Sciatic nerve (tissue), 2 donors: ENCODE measurements at regions not wholly inside any gene's neighbourhood (a gene's known extent, or its start where the extent isn't known, plus 50 kb on each side); places are given as distances from the start of the nearest gene placed in this dataset.

Experiments used
- ATAC-seq: fragments of 200-7000 bp; cut with Tn5 transposase; one replicate; pipeline ENCODE4 v1.9.1; 2020; ENCODE audit warnings: mild to moderate bottlenecking, moderate library complexity
- DNase-seq: peaks from one replicate; pipeline ENCODE4 v3.0.0-alpha.2; 2020; ENCODE audit warnings: low spot score
- intact Hi-C: fragments of 100-400 bp; cut with DNase I; formaldehyde crosslinking; loops from one replicate; pipeline ENCODE4 v1.14.2; 2022
- donor health status: DM: no; HTN: no; CAD: no.
- donor health status: DM: no; HTN: no; CAD: no.

DNA sequence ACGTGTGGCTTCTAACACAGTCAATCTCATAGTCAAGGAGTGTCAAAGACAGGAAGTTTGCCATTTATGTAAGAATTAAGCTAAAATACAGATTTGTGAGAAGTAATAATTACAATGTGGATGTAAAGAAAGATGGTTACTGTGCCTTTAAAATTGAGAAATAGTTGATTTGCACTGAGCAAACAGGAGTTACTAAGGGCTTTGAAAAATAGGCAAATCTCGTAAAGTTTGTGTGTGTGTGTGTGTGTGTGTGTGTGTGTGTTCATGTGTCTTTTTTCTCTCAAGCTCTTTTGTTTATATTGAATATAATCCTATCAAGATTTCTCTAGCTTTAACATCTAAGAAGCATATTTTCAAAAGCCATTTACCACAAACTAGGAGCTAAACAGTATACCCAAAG lies 2284.5 kb downstream of the LRRC4C start:
- ATAC-seq, result no peak
- DNase-seq, result no peak
- intact Hi-C loops, result no loop called here

DNA sequence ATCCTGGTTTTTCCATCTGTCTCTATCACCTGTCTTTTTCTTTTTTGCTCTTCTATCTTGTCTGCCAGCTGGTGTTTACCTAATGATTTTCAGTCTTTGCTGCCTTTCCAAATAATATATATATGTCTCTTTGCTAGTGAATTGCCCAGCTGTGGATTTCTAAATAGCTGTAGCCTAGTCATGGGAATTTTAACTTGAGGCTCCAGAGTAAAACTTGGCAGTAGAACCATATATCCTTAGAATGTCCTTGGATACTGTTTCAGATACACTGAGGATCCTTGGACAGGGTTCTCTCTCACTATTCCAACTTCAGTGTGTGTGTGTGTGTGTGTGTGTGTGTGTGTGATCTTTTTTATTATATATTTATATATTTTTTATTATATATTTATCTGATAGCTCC lies 2285.3 kb downstream of the LRRC4C start:
- intact Hi-C loops, result no loop called here
- DNase-seq, result no peak
- no peak for ATAC-seq

DNA sequence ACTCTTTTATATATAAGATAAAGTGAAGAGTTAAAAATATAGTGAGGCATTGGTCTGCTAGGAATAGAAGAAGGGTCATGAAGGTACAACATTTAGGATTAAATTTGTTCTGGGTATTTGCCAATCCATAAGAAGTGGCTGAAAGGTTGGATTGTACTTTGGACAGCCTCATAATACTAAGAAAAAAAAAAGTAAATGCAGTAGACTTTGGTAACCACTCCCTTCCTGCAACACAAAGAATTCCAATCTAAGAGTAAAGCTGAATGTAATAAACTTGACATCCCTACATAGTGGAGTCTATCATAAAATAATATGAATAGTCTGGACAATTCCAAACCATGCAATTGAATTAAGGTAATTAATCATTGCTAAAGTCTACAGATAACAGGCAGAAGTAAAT lies 2294.4 kb downstream of the LRRC4C start:
- DNase-seq (no peak), ATAC-seq (no peak)
- intact Hi-C loops, result no loop called here

DNA sequence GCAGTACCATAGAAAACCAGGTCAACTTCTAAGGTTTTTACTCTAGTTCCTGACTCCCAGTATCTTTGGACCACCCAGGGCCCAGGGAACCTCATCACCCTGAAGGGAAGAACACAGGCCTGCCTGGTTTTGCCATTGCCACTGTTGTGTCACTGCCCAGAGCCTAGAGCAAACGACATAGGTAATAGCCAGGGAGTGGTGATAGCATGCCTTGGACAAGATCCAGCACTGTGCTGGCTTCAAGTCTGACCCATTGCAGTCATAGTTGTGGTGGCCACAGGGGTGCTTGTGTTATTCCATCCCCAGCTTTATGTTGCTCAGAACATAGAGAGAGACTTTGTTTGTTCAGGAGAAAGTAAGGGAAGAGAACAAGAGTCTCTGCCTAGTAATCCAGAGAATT lies 2310.2 kb downstream of the LRRC4C start:
- intact Hi-C loops, result no loop called here
- no peak for DNase-seq
- no peak for ATAC-seq

DNA sequence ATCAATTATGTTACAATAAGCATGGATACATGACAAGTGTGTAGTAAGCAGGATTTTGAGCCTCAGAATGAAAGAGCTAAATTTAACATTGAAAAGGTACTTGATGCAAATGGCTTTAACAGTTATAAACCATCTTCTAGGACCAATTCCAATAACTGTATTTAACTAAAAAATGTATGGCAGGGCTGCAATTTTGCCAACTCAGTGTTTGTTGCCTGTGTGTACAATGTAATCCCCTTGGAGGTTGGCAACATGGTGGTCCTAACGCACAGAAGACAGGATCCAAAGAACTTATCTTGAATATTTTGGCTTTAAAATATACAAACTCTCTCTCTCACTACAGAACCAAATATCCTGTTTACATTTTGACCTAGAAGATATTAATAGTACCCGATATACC lies 2314.1 kb downstream of the LRRC4C start:
- intact Hi-C loops, result no loop called here
- no peak for ATAC-seq
- no peak for DNase-seq

DNA sequence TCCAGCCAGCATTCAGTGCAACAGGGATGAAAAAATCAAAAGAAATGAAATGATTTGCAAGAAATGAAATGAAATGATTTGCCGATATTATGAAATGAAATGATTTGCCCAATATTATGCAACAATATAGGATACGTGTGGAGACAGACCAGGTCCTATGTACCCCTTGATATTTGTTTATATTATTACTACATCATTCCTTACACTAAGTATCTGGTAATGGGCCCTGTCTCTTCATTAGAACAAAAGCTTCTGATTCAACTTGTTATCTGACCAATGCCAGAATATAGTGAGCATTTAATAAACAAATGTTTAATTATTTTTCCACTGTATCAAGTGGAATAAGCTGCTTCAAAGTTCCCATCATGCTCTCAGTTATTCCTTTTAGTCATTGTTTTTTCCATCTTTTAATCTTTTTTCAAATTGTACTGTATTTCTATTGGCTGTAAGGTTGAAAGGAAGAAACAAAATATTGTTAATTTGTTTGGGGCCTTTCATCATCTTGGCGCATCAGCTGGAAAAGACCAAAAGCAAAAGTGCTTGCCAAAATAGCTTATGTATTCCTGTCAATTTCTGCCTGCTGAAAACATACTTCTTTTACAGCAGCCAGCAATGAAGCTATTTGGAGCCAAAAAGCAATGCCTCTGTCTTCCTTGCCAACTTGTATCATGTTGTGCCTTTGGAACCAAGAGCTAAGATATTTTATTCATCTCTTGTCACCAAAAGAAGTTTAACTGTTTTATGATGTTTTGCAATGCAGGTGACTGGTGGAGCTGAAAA lies 2314.9 kb downstream of the LRRC4C start:
- ATAC-seq (no peak), DNase-seq (no peak)
- intact Hi-C loops, result no loop called here

DNA sequence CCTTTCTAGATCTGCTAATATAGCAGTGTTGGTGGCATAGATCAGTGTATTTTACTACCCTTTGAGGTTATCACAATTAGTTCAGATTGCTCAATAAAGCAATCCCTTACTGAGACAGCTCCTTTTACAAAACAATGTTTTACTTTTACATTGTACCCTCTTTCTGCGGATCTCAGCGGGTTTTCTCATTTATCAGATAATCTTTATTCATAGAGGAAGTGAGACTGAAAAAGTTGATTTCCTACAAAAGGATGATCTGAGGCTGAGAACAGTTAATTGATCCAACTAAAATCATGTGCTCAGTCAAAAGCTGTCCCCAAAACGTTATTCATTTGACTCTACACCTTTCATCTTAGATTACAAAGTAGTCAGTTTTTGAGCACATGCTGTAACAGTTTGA lies 2319.9 kb downstream of the LRRC4C start:
- intact Hi-C loops, result no loop called here
- DNase-seq, result no peak
- ATAC-seq, result no peak

DNA sequence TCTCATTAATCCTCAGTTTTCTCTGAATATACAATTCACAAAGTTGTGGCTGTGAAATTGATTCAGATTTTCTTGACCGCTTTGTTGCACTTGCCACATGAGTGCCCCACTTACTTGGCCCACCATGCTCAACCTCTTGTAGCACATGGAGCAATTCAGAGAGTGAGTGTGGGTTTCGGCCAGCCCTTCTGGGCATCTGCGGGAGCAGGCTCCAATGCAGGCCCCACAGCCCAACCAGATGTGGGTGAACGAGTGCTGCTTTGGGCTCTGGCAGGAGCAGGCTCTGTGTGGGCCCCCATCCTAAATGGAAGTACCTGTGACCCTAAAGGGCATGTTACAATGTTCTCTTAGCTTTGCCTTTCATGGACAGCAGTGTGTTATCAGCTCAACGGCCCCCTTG lies 2338.6 kb downstream of the LRRC4C start:
- ATAC-seq (no peak), DNase-seq (no peak)
- intact Hi-C loops, result no loop called here

DNA sequence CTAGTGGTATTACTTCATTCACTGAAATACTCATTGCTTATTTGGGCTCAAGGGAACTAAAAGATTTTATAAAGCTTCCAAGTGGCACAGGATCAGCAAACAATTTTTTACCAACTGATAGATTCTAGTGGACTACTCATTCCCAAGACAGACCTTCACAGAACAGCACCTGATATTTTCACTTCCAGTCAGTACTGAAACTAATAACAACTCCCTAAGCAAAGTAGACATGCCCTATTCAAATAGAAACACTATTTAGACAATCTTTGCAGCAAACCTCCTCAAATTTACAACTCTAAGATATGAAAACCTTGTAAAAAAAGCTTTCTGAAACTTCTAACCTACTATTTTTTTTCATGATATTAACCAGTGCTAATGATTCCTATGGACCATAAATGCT lies 2345.8 kb downstream of the LRRC4C start:
- no peak for DNase-seq
- no peak for ATAC-seq
- intact Hi-C loops, result no loop called here

DNA sequence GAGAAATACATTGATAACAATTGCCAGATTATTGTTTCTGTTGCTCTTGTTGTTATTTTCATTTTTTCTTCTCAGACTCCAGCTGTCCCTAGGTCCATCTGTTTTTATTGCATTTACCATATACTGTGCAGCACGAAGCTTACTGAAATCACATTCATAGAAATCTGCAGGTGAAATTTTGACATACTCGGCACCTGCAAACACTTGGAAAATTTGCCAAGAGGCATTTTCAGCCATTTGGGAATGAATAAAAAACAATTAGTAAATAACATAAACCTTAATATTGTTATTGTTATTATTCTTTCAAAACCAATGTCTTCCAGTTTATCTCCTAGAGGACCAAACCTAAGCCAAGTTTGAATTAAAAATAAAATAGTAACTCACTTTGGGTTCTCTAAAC lies 2357.2 kb downstream of the LRRC4C start:
- ATAC-seq, result no peak

DNA sequence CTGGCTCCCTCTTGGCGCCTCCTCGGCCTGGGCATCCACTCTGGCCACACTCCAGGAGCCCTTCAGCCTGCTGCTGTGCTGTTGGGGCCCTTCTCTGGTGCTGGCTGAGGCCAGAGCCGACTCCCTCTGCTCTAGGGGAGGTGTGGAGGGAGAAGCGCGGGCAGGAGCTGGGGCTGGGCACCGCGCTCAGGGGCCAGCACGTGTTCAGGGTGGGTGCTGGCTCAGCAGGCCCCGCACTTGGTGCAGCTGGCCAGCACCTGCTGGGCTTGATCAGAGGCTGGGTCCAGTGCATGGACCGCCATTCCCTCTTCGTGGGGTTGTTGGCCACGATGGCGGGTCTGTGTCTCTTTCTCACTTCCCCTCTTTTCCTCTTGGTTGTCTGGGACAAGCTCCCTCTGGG lies 2381.0 kb downstream of the LRRC4C start:
- DNase-seq (no peak), ATAC-seq (no peak)
- intact Hi-C loops, result no loop called here

More for the DNA sequence above, 2357.2 kb downstream of the LRRC4C start:
- DNase-seq, result no peak
- intact Hi-C loops, result no loop called here

DNA sequence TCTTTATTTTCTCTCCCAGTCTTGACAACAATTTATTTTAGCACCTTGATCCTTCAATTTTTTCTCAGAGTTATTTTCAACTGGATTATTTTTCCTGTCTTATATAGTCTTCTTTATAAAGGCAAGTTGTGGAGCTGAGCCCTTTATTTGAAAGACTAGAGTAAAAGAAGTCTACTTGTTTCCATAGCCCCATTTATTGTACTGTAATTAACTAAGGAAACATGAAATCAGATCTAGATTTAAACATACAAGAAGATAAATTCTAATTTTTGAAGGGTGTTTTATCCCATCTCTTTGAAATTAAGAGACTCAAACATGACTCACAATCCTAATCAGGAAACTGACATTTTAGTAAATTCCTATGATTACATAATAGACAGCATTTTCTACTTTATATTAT lies 2421.8 kb downstream of the LRRC4C start:
- no peak for ATAC-seq
- intact Hi-C loops, result no loop called here
- DNase-seq, result no peak

DNA sequence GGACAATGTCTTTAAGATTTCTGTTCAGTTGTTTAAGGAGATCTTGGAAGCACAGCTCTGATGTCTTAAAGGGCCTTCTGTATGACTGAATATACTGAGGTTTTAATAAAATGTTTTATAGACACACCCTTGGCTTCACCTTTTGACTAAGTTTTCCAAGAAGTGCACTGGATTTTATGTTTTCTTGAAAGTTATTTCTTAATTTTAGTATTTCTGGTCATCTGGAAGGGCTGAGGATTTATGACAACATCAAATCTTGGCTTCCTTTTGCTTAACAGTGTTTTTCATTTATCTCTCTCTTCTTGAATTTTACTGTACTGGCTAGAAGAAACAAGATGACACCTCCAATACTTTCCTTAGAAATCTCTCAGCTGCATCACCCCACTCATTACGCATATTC lies 2423.4 kb downstream of the LRRC4C start:
- intact Hi-C loops, result no loop called here
- ATAC-seq (no peak), DNase-seq (no peak)

DNA sequence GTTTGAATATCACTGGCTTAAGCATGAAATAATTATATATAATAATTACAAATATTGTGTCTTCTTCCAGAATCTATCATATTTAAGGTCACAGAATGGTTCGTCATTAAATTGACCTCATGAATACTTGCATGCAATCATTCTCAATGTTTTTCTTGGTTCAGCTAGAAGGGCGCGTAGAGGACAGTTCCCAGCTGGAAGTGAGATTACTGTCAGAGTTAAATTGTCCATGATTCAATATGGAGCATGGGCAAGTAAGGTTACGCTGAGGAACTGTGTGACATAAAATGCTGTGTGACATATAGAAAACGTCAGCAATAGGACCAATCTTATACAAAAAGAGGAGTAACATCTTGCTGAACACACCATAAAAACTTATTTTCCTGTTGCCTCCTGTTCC lies 2423.5 kb upstream of the RAG2 start:
- DNase-seq (no peak), ATAC-seq (no peak)
- intact Hi-C loops, result no loop called here

DNA sequence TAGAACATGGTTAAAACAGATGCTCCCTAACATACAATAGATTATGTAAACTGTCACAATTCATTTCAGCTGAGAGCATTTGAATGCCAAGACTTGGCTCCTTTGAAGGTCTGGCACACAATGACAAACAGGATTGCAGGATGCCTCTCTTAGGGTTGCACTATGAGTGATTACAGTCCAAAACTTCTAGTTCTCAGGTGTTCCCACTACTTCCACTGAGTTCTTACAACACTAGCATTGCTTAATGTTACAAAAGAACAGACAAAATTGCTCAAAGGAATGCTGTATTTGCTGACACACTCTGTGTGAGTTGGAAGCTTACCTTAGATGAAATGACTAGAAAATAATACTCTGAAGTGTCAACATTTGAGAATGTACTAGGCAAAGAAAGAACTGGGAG lies 2413.8 kb upstream of the RAG2 start:
- DNase-seq (no peak), ATAC-seq (no peak)

DNA sequence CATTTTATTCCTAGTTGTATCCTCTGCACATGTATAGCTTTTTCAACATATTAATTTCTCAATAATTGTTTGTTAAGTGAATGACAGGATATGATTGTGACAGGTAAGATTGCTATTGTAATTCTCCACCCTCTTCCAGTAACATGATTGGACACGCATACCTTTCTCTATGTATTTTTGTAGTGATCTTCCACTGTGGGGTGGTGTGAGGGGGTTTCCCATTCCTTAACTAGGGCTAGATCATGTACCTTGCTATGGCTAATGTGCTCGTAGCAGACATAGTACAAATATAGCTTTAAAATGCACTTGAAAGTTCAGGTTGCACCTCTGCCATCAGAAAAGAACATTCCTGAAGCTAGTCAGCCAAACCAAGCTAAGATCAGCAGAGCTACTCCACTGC lies 2392.8 kb upstream of the RAG2 start:
- no peak for ATAC-seq
- no peak for DNase-seq
- intact Hi-C loops, result no loop called here

More for the DNA sequence above, 2413.8 kb upstream of the RAG2 start:
- intact Hi-C loops, result no loop called here

DNA sequence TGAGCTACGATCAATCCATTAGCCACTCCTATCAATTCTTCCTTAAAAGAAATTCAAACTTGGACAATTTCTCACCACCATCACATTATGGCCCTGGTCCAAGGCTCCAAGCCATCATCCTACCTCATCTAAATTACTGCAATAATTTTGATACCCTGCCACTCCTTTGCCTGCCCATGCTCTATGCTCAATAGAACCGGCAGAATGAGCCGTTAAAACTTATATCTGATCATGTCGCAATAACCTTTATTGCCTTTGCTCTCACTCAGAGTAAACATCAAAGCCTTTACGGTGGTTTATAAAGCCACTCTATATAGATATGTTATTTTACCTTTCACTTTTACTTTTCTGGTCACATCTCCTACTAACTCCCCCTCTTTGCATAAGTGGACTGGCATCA lies 2392.1 kb upstream of the RAG2 start:
- ATAC-seq (no peak), DNase-seq (no peak)
- intact Hi-C loops, result no loop called here

DNA sequence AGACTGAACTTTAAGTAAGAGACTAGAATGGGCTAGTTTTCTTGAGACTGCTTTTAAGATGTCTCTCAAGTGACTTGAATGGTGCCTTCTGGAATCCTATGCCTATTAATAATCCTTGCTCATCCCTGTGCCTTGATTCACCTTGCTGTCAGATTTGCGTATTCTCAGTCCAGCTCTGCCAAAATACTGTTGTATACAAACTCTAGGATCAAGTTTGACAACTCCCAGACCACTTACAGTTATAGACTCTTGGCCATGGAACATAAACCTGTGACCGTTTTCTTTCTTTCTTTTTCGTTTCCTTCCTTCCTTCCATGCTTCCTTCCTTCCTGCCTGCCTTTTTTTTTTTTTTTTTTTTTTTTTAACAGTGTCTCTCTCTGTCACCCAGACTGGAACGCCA lies 2390.9 kb upstream of the RAG2 start:
- intact Hi-C loops, result no loop called here
- DNase-seq (no peak), ATAC-seq (no peak)

DNA sequence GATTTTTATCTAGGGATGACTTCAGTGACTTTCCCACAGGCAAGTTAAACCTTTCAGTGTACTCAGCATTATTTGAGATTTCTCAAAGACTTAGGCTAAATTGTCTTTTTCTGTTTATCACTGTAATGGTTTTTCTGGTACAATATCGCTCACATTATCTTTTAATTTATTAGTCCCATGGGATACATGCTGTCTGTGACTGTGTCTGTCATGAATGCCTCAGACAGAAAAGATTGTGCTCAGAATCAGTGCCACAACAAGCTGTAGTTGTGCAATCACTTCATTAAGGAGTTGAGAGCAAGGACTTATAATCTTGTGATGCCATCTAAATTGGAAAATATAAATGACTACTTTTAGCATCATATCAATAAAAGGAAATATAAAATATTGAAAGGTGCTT lies 2374.2 kb upstream of the RAG2 start:
- ATAC-seq, result no peak
- DNase-seq, result no peak
- intact Hi-C loops, result no loop called here

DNA sequence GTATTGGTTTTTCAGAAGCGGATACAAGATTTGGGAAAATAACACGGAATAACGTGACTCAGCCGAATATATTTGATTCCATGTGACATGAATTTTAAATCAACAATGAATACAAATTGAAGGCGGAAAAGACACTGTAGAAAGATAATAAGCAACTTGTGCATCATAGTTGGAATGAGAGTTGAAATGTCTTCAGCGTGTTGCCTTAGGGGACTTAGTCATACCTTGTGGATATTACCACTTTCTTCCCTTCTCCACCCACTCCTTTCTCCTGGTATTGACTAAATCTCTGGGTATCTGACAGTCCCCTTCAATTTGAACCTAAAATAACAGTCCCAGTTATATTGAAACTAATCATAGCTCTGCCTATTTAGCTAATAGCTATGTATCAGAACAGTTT lies 2373.1 kb upstream of the RAG2 start:
- no peak for ATAC-seq
- intact Hi-C loops, result no loop called here
- DNase-seq, result no peak

DNA sequence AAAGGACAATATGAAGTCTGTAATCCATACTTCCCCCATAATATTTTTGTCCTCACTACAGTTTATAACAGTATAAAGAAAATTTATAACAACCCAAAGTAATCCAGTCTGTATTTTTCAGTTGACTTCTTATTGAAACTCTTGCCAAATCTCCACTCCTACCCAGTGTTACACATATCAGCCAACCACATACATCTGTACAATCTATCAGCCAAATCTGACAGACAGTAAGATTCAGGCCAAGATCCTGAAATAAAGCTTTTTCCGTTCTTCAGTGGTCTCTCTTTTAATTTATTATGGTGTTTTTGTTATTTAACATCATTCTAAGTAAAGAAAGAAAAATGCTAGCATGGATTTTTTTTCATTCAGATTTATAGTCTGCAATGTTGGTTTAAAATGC lies 2370.9 kb upstream of the RAG2 start:
- DNase-seq, result no peak
- no peak for ATAC-seq
- intact Hi-C loops, result no loop called here

DNA sequence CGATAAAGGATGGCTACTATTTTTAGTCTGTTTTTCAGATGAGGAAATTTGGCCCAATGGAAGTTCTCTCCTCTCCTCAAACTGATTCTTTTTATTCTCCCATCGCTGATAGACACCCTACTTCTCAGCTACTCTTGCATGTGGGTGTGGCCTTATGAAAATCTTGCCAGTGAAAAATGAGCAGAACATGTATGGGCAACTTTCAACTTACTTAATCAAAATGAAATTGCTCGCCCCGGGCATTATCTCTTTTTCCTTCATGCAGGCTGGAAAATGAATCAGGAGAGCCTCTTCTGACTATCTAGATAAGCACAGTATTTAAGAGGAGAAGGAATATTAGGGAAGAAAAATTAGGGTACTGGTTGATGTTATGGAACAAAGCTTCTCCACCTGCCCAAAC lies 2354.7 kb upstream of the RAG2 start:
- intact Hi-C loops, result no loop called here
- DNase-seq, result no peak
- no peak for ATAC-seq
